ENCODE measurements at regions not wholly inside any gene's neighbourhood (a gene's known extent, or its start where the extent isn't known, plus 50 kb on each side); places are given as distances from the start of the nearest gene placed in this dataset.
"Not testable (repeated sequence)": the region's sequence is repeated elsewhere in the genome, so short reads cannot be mapped to it uniquely, and the experiment has no call there.

- not testable (repeated sequence) for TF ChIP-seq CTCF (IDR thresholded peaks at IDR 0.05; ENCODE audit: insufficient read depth, low read length, poor library complexity, severe bottlenecking); EZH2phosphoT487 (conservative IDR thresholded peaks at IDR 0.05; ENCODE audit: low read length)
Observed at GRCh38 chr18:41046250-41046649, 908.8 kb upstream of the PIK3C3 start.

Measured in SU-DHL-6 (cell line).